Lower leg skin (tissue), 3 donors: ENCODE measurements at regions not wholly inside any gene's neighbourhood (a gene's known extent, or its start where the extent isn't known, plus 50 kb on each side); places are given as distances from the start of the nearest gene placed in this dataset.

Source experiments
- POLR2A ChIP-seq, 2 donors: fragments of 450-650 bp; IDR thresholded peaks; one replicate each; pipeline ENCODE4 v1.6.1; 2016 to 2017; ENCODE audit warnings: antibody characterized with exemption in 2 of 2, mild to moderate bottlenecking in 1 of 2, moderate library complexity in 1 of 2
- TF ChIP-seq, protein P1 (sequence below), 3 donors: fragments of 450-650 bp; IDR thresholded peaks; one replicate each; pipeline ENCODE4 v1.5.1; 2016; ENCODE audit warnings: antibody characterized with exemption in 3 of 3, mild to moderate bottlenecking in 3 of 3, moderate library complexity in 2 of 3

DNA sequence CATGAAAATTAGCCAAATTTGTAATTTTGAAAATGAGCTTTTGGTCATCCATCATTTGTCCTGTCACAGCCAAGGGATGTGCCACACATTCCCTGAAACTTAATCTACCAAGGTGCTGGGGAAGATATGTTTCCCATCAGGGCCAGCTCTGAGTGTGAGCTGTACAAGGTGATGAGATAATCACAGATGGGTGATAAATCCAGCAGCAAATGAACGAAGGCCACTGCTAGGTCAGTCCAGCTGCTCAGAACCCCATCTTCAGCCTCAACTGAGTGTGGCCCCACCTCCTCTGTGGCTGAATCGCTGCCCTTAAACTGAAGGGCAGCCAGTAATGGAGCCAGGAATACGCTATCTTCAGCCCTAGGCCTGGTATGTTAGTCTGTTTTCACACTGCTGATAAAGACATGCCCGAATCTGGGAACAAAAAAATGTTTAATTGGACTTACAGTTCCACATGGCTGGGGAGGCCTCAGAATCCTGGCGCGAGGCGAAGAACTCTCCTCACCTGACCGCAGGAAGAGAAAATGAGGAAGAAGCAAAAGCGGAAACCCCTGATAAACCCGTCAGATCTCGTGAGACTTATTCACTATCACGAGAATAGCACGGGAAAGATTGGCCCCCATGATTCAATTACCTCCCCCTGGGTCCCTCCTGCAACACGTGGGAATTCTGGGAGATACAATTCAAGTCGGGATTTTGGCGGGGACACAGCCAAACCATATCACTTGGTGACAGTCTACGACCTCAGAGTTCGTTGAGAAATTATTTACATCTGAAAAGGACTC, 553.0 kb downstream of the NTRK3 start:
- TF ChIP-seq, protein P1, sequence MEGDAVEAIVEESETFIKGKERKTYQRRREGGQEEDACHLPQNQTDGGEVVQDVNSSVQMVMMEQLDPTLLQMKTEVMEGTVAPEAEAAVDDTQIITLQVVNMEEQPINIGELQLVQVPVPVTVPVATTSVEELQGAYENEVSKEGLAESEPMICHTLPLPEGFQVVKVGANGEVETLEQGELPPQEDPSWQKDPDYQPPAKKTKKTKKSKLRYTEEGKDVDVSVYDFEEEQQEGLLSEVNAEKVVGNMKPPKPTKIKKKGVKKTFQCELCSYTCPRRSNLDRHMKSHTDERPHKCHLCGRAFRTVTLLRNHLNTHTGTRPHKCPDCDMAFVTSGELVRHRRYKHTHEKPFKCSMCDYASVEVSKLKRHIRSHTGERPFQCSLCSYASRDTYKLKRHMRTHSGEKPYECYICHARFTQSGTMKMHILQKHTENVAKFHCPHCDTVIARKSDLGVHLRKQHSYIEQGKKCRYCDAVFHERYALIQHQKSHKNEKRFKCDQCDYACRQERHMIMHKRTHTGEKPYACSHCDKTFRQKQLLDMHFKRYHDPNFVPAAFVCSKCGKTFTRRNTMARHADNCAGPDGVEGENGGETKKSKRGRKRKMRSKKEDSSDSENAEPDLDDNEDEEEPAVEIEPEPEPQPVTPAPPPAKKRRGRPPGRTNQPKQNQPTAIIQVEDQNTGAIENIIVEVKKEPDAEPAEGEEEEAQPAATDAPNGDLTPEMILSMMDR (IDR thresholded peaks at IDR 0.05) = no peak
- TF ChIP-seq POLR2A (IDR thresholded peaks at IDR 0.05) = no peak
